Gastrocnemius medialis (tissue), 4 donors: ENCODE measurements at regions not wholly inside any gene's neighbourhood (a gene's known extent, or its start where the extent isn't known, plus 50 kb on each side); places are given as distances from the start of the nearest gene placed in this dataset.

ENCODE experiments used
- ATAC-seq, 2 donors: fragments of 150-250 bp; one replicate each; pipeline ENCODE4 v1.9.1; 2016
- DNase-seq, 2 donors: peaks; one replicate each; pipeline ENCODE4 v3.0.0-alpha.2; 2019
- H3K27ac ChIP-seq, 4 donors: fragments of 200-600 bp; sonication (generic); 1 replicate in 1 of 4; 2 replicates in 3 of 4; pipeline ENCODE4 v1.5.1; 2016 to 2018; ENCODE audit warnings: mild to moderate bottlenecking in 2 of 4, moderate library complexity in 1 of 4
- H3K27me3 ChIP-seq, 3 donors: fragments of 200-600 bp; sonication (generic) in 2 of 3; 1 replicate in 1 of 3; 2 replicates in 2 of 3; pipeline versions ENCODE4 v1.5.1 to v1.6.0; 2016 to 2019; ENCODE audit warnings: mild to moderate bottlenecking in 1 of 3, moderate library complexity in 1 of 3
- H3K36me3 ChIP-seq, 2 donors: fragments of 200-600 bp; sonication (generic) in 1 of 2; one replicate each; pipeline ENCODE4 v1.5.1; 2017 to 2018
- H3K4me1 ChIP-seq, 2 donors: fragments of 200-600 bp; sonication (generic) in 1 of 2; one replicate each; pipeline ENCODE4 v1.5.1; 2016 to 2017; ENCODE audit warnings: mild to moderate bottlenecking in 2 of 2
- H3K4me3 ChIP-seq, 4 donors: fragments of 200-600 bp; sonication (generic) in 3 of 4; 1 replicate in 1 of 4; 2 replicates in 3 of 4; pipeline ENCODE4 v1.5.1; 2016 to 2019; ENCODE audit warnings: mild to moderate bottlenecking in 2 of 4
- H3K9me3 ChIP-seq, 3 donors: fragments of 200-600 bp; sonication (generic) in 2 of 3; 1 replicate in 1 of 3; 2 replicates in 2 of 3; pipeline ENCODE4 v1.5.1; 2016 to 2019
- CTCF ChIP-seq, 5 experiments: fragments of 450-650 bp in 3 of 5; fragments of 200-600 bp in 2 of 5; sonication (generic) in 2 of 5; IDR thresholded peaks in 4 of 5; conservative IDR thresholded peaks in 1 of 5; 1 replicate in 4 of 5; 2 replicates in 1 of 5; pipeline ENCODE4 v1.5.1; 2016 to 2019; ENCODE audit warnings: antibody characterized with exemption in 5 of 5, mild to moderate bottlenecking in 3 of 5, moderate library complexity in 3 of 5
- POLR2A ChIP-seq, 2 donors: fragments of 450-650 bp; IDR thresholded peaks; one replicate each; pipeline ENCODE4 v1.6.1; 2017; ENCODE audit warnings: antibody characterized with exemption in 2 of 2, mild to moderate bottlenecking in 2 of 2, moderate library complexity in 2 of 2
- in situ Hi-C, 4 donors: fragments of 200-750 bp; cut with MboI; loops; one replicate each; pipeline versions ENCODE4 v1.15.0 to v1.8.0; 2017; ENCODE audit warnings: low sequenced_read_pairs in 4 of 4
- intact Hi-C: fragments of 100-400 bp; cut with DNase I; formaldehyde crosslinking; loops from one replicate; pipeline ENCODE4 v1.15.1; 2023; ENCODE audit warnings: low total_unique reads

- no peaks in the 10 kb centered on the region for H3K9me3 ChIP-seq
- intact Hi-C loops = no loop called here
- in situ Hi-C loops = no loop called here
- H3K27ac ChIP-seq = no peak overlapping the region
- ATAC-seq = no peak
- TF ChIP-seq CTCF (IDR thresholded peaks at IDR 0.05 in 4 of 5, conservative IDR thresholded peaks at IDR 0.05 in 1 of 5) = no peak
- no peak for TF ChIP-seq POLR2A (IDR thresholded peaks at IDR 0.05)
- no peaks in the 10 kb centered on the region for H3K27me3 ChIP-seq
- H3K36me3 ChIP-seq = no peaks in the 10 kb centered on the region
- no peaks in the 10 kb centered on the region for H3K4me1 ChIP-seq
- no peak overlapping the region for H3K4me3 ChIP-seq
- DNase-seq = no peak
Observed at GRCh38 chr4:57926311-57926710, 816.1 kb upstream of the IGFBP7 start.

GRCh38 chr4:57924951-57925350 is 814.8 kb upstream of the IGFBP7 start:
- no peak for DNase-seq
- no peaks in the 10 kb centered on the region for H3K36me3 ChIP-seq
- H3K27me3 ChIP-seq = no peaks in the 10 kb centered on the region
- no peaks in the 10 kb centered on the region for H3K4me1 ChIP-seq
- in situ Hi-C loops (no loop called here), intact Hi-C loops (no loop called here)
- TF ChIP-seq CTCF (IDR thresholded peaks at IDR 0.05 in 4 of 5, conservative IDR thresholded peaks at IDR 0.05 in 1 of 5) = no peak
- TF ChIP-seq POLR2A (IDR thresholded peaks at IDR 0.05) = no peak
- no peak overlapping the region for H3K27ac ChIP-seq
- H3K9me3 ChIP-seq = no peaks in the 10 kb centered on the region
- no peak for ATAC-seq
- H3K4me3 ChIP-seq = no peak overlapping the region

- intact Hi-C loops (no loop called here), in situ Hi-C loops (no loop called here)
- H3K27ac ChIP-seq = no peak overlapping the region
Observed at GRCh38 chr4:57916479-57916878, 806.3 kb upstream of the IGFBP7 start.

GRCh38 chr4:57911203-57911602 is 801.0 kb upstream of the IGFBP7 start:
- ATAC-seq = no peak
- H3K9me3 ChIP-seq = no peaks in the 10 kb centered on the region
- no peaks in the 10 kb centered on the region for H3K36me3 ChIP-seq
- no peak overlapping the region for H3K4me3 ChIP-seq
- DNase-seq = no peak
- H3K27ac ChIP-seq = no peak overlapping the region
- in situ Hi-C loops = no loop called here
- H3K27me3 ChIP-seq = no peaks in the 10 kb centered on the region
- TF ChIP-seq POLR2A (IDR thresholded peaks at IDR 0.05) (no peak), CTCF (IDR thresholded peaks at IDR 0.05 in 4 of 5, conservative IDR thresholded peaks at IDR 0.05 in 1 of 5) (no peak)
- intact Hi-C loops = no loop called here
- no peaks in the 10 kb centered on the region for H3K4me1 ChIP-seq

More at GRCh38 chr4:57916479-57916878, 806.3 kb upstream of the IGFBP7 start:
- Histone ChIP-seq H3K4me3 (no peak overlapping the region), H3K4me1 (no peaks in the 10 kb centered on the region), H3K27me3 (no peaks in the 10 kb centered on the region), H3K36me3 (no peaks in the 10 kb centered on the region), H3K9me3 (no peaks in the 10 kb centered on the region)
- ATAC-seq (no peak), DNase-seq (no peak)
- TF ChIP-seq CTCF (IDR thresholded peaks at IDR 0.05 in 4 of 5, conservative IDR thresholded peaks at IDR 0.05 in 1 of 5) (no peak), POLR2A (IDR thresholded peaks at IDR 0.05) (no peak)

GRCh38 chr4:57910151-57910550 is 800.0 kb upstream of the IGFBP7 start:
- Histone ChIP-seq H3K27ac (no peak overlapping the region), H3K36me3 (no peaks in the 10 kb centered on the region), H3K9me3 (no peaks in the 10 kb centered on the region), H3K27me3 (no peaks in the 10 kb centered on the region), H3K4me1 (no peaks in the 10 kb centered on the region), H3K4me3 (no peak overlapping the region)
- ATAC-seq (no peak), DNase-seq (no peak)
- intact Hi-C loops (no loop called here), in situ Hi-C loops (no loop called here)
- TF ChIP-seq POLR2A (IDR thresholded peaks at IDR 0.05) = no peak
- TF ChIP-seq CTCF (IDR thresholded peaks at IDR 0.05 in 4 of 5, conservative IDR thresholded peaks at IDR 0.05 in 1 of 5) = no peak
